Tibial nerve (tissue), 4 donors: ENCODE measurements at regions not wholly inside any gene's neighbourhood (a gene's known extent, or its start where the extent isn't known, plus 50 kb on each side); places are given as distances from the start of the nearest gene placed in this dataset.

ENCODE experiments used
- DNase-seq, 2 donors: peaks; one replicate each; pipeline ENCODE4 v3.0.0-alpha.2; 2019; ENCODE audit warnings: low spot score in 2 of 2
- H3K27ac ChIP-seq, 4 donors: fragments of 200-600 bp; sonication (generic) in 3 of 4; one replicate each; pipeline ENCODE4 v1.5.1; 2017 to 2019; ENCODE audit warnings: mild to moderate bottlenecking in 1 of 4
- H3K27me3 ChIP-seq, 2 donors: fragments of 200-600 bp; sonication (generic) in 1 of 2; one replicate each; pipeline versions ENCODE4 v1.5.1 to v1.6.0; 2017 to 2019
- H3K36me3 ChIP-seq, 3 donors: fragments of 200-600 bp; sonication (generic); one replicate each; pipeline ENCODE4 v1.5.1; 2018 to 2019
- H3K4me1 ChIP-seq, 4 donors: fragments of 200-600 bp; sonication (generic) in 3 of 4; one replicate each; pipeline ENCODE4 v1.5.1; 2017 to 2019
- H3K4me3 ChIP-seq, 4 donors: fragments of 200-600 bp; sonication (generic) in 3 of 4; one replicate each; pipeline ENCODE4 v1.5.1; 2017 to 2019; ENCODE audit warnings: mild to moderate bottlenecking in 1 of 4, moderate library complexity in 1 of 4
- H3K9me3 ChIP-seq, 4 donors: fragments of 200-600 bp; sonication (generic) in 3 of 4; one replicate each; pipeline ENCODE4 v1.5.1; 2017 to 2019
- EP300 ChIP-seq, 2 donors: sonication (generic); formaldehyde crosslinking; IDR thresholded peaks; one replicate each; pipeline ENCODE4 v1.6.1; 2017; ENCODE audit warnings: antibody characterized with exemption in 2 of 2, mild to moderate bottlenecking in 1 of 2
- POLR2A ChIP-seq, 2 donors: fragments of 450-650 bp; IDR thresholded peaks; one replicate each; pipeline ENCODE4 v1.6.1; 2017; ENCODE audit warnings: antibody characterized with exemption in 2 of 2, mild to moderate bottlenecking in 2 of 2, moderate library complexity in 2 of 2
- WGBS, 2 donors: methylation state at CpG; one replicate each; pipeline ENCODE4 v1.1.5; 2018; 5-methylcytosine and 5-hydroxymethylcytosine counted together
- TF ChIP-seq, protein P1 (sequence below), 5 experiments: fragments of 200-600 bp in 3 of 5; fragments of 450-650 bp in 2 of 5; sonication (generic) in 3 of 5; IDR thresholded peaks; one replicate each; pipeline ENCODE4 v1.5.1; 2016 to 2019; ENCODE audit warnings: antibody characterized with exemption in 5 of 5, mild to moderate bottlenecking in 3 of 5, moderate library complexity in 2 of 5

DNA sequence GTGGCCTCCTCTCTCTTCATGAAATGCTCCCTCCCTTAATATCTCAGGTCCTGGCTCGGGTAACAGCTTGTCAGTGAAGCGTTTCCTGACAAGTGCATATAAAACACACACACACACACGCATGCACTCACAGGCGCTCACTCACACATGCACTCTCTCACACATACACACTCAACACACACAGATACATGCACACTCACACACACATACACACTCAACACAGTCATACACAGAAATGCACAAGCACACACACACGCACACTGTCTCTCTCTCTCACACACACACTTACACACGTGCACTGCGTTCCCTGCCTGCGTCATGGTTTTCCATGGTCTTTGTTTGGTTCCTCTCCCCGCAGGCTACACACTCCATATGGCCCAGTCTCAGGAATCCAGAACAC is 344.1 kb downstream of the UQCRFS1 start:
- Histone ChIP-seq H3K27me3 (no peaks in the 10 kb centered on the region), H3K9me3 (no peaks in the 10 kb centered on the region), H3K4me3 (no peak overlapping the region), H3K27ac (no peak overlapping the region), H3K36me3 (no peaks in the 10 kb centered on the region), H3K4me1 (peaks cover 0 to 13% (median 0%) of the 10 kb centered on the region in 4 donors)
- 86 to 89% methylated on average over 9 of the region's 9 CpGs for WGBS, 2 donors
- DNase-seq: no peak
- TF ChIP-seq, protein P1, sequence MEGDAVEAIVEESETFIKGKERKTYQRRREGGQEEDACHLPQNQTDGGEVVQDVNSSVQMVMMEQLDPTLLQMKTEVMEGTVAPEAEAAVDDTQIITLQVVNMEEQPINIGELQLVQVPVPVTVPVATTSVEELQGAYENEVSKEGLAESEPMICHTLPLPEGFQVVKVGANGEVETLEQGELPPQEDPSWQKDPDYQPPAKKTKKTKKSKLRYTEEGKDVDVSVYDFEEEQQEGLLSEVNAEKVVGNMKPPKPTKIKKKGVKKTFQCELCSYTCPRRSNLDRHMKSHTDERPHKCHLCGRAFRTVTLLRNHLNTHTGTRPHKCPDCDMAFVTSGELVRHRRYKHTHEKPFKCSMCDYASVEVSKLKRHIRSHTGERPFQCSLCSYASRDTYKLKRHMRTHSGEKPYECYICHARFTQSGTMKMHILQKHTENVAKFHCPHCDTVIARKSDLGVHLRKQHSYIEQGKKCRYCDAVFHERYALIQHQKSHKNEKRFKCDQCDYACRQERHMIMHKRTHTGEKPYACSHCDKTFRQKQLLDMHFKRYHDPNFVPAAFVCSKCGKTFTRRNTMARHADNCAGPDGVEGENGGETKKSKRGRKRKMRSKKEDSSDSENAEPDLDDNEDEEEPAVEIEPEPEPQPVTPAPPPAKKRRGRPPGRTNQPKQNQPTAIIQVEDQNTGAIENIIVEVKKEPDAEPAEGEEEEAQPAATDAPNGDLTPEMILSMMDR (IDR thresholded peaks at IDR 0.05): no peak
- no peak for TF ChIP-seq EP300 (IDR thresholded peaks at IDR 0.05)
- no peak for TF ChIP-seq POLR2A (IDR thresholded peaks at IDR 0.05)

DNA sequence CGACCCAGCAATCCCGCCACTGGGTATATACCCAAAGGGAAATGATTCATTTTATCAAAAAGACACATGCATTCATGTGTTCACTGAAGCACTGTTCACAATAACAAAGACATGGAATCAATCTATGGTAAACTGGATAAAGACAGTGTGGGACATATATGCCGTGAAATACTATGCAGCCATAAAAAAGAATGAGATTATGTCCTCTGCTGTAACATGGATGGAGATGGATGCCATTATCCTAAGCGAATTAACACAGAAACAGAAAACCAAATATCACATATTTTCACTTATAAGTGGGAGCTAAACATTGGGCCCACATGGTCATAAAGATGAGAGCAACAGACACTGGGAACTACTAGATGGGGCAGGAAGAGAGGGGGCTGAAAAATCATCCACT is 345.0 kb downstream of the UQCRFS1 start:
- no peak for DNase-seq
- 90% methylated on average over 4 of the region's 4 CpGs for WGBS, 2 donors
- Histone ChIP-seq H3K4me1 (peaks cover 0 to 7% (median 0%) of the 10 kb centered on the region in 4 donors), H3K27ac (no peak overlapping the region), H3K4me3 (no peak overlapping the region), H3K9me3 (no peaks in the 10 kb centered on the region), H3K36me3 (no peaks in the 10 kb centered on the region), H3K27me3 (no peaks in the 10 kb centered on the region)
- TF ChIP-seq POLR2A (IDR thresholded peaks at IDR 0.05): no peak
- TF ChIP-seq, protein P1 (IDR thresholded peaks at IDR 0.05): no peak
- no peak for TF ChIP-seq EP300 (IDR thresholded peaks at IDR 0.05)

DNA sequence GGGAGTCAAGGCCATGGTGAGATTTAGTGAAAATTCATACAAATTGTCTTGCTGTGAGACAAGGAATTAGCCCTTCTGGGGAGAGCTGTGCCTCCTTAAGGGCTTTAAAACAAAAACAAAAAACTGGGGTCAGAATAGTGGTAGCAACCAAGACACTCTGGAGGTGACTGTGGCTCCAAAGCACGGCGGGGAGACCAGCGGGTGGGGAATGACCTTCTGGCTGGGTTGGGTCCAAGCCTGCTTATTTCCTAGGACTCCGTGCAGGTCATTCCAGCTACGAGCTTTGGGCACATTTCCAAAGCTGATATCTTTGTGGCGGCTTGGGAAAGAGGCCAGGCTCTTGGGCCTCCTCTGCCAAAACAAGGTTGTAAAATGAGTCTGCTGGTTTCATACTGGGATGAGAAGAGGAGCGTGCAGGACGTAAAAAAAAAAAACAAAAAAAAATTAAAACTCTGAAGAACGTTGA is 348.3 kb downstream of the UQCRFS1 start:
- no peak for DNase-seq
- TF ChIP-seq POLR2A (IDR thresholded peaks at IDR 0.05) (no peak), EP300 (IDR thresholded peaks at IDR 0.05) (no peak)
- TF ChIP-seq, protein P1 (IDR thresholded peaks at IDR 0.05): no peak
- no peak overlapping the region for H3K4me3 ChIP-seq
- H3K4me1 ChIP-seq: peaks cover 0 to 4% (median 0%) of the 10 kb centered on the region in 4 donors
- no peaks in the 10 kb centered on the region for H3K9me3 ChIP-seq
- H3K27me3 ChIP-seq: no peaks in the 10 kb centered on the region
- no peak overlapping the region for H3K27ac ChIP-seq
- 34 to 47% methylated on average over 9 of the region's 9 CpGs for WGBS, 2 donors
- no peaks in the 10 kb centered on the region for H3K36me3 ChIP-seq

DNA sequence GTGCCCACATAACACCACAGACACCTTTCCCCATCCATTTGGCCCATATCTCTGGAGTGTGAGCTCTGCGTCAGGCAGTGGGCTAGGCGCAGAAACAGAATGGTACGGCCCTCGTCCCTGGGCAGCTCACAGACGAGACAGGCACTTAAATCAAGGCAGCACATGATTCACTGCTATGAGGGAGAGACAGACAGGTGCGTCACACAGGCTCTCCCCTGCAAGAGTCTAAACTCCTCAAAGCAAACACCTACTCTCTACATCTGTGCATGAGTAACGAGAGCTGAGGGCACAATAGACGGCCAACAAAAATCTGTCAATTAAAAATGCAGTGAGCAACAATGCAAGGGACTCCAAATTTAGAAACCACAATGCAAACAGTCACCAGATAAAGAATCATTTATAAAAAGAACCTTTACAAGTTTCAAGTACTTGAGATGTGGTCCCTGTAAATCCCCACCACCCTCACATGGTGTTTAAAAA is 348.9 kb downstream of the UQCRFS1 start:
- no peak for DNase-seq
- H3K4me3 ChIP-seq: no peak overlapping the region
- no peaks in the 10 kb centered on the region for H3K27me3 ChIP-seq
- no peaks in the 10 kb centered on the region for H3K36me3 ChIP-seq
- 74 to 76% methylated on average over 8 of the region's 8 CpGs for WGBS, 2 donors
- TF ChIP-seq, protein P1 (IDR thresholded peaks at IDR 0.05): no peak
- TF ChIP-seq EP300 (IDR thresholded peaks at IDR 0.05) (no peak), POLR2A (IDR thresholded peaks at IDR 0.05) (no peak)
- H3K27ac ChIP-seq: no peak overlapping the region
- no peaks in the 10 kb centered on the region for H3K9me3 ChIP-seq
- peaks cover 0 to 4% (median 0%) of the 10 kb centered on the region in 4 donors for H3K4me1 ChIP-seq

DNA sequence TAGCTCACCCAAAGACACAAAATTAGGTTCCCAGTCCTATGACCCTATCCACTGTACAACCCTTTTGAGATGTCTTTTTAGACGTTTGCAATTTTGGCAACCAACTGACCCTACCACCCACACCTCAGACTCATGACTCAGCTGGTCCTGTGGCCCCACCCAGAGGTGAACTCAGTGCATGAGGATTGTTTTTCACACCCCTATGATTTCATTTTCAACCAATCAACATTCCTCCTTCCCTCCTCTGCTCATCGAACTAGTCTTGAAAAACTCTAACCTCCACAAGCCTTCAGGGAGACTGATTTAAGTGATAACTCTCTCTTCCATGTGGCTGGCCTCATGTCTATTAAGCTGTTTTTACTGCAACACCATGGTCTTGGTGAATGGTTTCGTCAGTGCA is 350.7 kb downstream of the UQCRFS1 start:
- Histone ChIP-seq H3K27ac (no peak overlapping the region), H3K27me3 (no peaks in the 10 kb centered on the region), H3K9me3 (no peaks in the 10 kb centered on the region), H3K4me3 (no peak overlapping the region), H3K36me3 (no peaks in the 10 kb centered on the region), H3K4me1 (peaks cover 0 to 4% (median 0%) of the 10 kb centered on the region in 4 donors)
- DNase-seq: no peak
- TF ChIP-seq EP300 (IDR thresholded peaks at IDR 0.05) (no peak), POLR2A (IDR thresholded peaks at IDR 0.05) (no peak)
- TF ChIP-seq, protein P1 (IDR thresholded peaks at IDR 0.05): no peak
- 36 to 37% methylated on average over 3 of the region's 3 CpGs for WGBS, 2 donors
